Germinal center (tissue), 1 donor: ENCODE measurements at regions not wholly inside any gene's neighbourhood (a gene's known extent, or its start where the extent isn't known, plus 50 kb on each side); places are given as distances from the start of the nearest gene placed in this dataset.

ENCODE experiments used
- DNase-seq: peaks from one replicate; pipeline ENCODE4 v3.0.0; 2012; ENCODE audit warnings: mixed read lengths, low spot score

- no peak for DNase-seq
Measured at GRCh38 chr6:105578179-105578707, 175.4 kb upstream of the PREP start.

GRCh38 chr6:105573556-105573955 lies 170.7 kb upstream of the PREP start:
- DNase-seq = no peak

GRCh38 chr6:105573138-105573537 lies 170.3 kb upstream of the PREP start:
- no peak for DNase-seq

- DNase-seq = no peak
Measured at GRCh38 chr6:105570416-105570815, 167.5 kb upstream of the PREP start.

DNA sequence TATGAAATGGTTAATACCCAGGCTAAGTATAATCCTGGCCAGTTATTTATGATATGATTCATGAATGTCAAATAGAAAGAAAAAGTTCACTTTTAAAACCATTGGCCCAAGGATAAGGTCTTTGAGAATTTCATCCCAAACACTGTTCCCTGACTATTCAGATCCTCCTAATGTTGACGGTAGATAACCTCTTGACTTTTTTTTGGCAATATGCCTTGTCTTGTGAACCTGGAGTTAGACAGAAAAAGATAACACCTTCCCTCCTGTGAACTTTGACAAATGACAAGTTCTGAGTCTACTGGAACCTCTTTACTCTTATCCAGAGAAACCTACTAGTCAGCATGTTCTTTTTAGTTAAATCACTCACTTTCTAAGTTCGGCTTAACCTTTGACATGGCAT lies 166.8 kb upstream of the PREP start:
- DNase-seq = no peak

DNA sequence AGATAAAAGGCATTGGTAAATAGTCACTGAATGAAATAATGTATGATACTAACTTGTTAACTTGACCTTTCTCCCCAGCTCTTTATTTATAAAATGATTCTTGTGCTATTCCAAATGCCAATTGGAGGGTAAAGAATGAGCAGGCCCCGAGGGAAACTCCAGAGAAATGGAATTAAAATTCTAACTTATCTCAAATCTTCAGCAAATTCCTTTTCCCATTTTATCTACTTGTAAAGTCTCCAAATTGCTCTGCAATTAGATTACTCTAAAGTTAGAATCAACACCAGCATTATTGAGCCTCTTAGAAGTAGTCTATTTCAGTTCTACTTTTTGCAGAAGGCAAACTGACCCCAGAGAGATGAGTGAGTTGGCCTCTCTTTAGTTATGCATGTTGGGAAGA lies 165.9 kb upstream of the PREP start:
- no peak for DNase-seq

DNA sequence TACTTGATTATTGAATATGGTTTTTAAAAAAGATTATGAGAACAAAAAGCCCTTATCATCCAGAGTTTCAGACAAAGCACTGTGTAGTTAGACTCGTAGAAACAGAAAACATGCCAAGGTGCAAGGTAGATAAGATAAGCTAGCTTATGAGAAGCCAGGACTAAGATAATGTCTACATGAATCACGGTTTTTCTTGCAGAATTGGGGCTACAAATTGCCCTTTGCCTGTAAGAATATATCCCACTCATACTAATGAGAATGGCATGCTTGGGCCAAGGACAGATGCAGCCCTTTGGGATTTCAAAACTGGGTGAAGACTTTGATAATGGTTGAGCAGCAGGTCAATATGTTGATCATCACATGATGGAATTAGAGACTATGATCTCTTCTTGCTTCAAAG lies 165.3 kb upstream of the PREP start:
- no peak for DNase-seq

GRCh38 chr6:105567140-105567539 lies 164.3 kb upstream of the PREP start:
- no peak for DNase-seq

GRCh38 chr6:105566503-105566902 lies 163.6 kb upstream of the PREP start:
- no peak for DNase-seq

DNA sequence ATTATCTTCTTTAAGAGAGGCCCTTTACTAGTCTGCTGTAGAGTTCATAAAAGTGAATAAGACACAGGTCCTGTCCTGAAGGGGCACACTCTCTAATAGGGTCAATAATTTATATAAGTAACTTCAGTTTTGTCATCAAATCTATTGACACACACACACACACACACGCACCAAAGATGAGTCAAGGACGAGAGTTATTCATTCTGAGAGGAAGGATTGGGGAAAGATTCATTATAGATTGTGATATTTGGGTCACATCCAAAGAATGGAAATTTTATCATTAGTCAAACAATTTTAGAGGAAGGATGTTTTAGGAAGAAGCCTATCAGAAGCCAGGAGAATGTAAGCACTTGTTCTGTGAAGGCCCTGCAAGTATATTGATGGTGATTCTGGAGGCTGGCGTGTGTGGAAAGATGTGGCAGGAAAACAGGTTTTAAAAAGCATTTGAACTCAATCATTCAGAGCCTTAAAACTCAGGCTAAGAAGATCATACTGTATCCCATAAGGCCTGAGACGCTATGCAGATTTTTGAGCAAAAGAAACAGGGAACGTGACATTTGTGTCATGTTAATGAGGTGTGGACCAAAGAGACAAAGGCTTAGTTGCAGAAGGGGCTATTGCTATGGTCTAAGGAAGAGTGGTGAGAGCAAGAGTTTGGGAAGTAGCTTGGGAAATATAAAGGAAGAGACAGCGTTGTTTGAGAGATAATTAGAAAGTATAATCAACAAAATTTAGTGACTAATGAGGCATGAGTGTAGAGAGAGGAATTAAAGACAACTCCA lies 161.4 kb upstream of the PREP start:
- no peak for DNase-seq

DNA sequence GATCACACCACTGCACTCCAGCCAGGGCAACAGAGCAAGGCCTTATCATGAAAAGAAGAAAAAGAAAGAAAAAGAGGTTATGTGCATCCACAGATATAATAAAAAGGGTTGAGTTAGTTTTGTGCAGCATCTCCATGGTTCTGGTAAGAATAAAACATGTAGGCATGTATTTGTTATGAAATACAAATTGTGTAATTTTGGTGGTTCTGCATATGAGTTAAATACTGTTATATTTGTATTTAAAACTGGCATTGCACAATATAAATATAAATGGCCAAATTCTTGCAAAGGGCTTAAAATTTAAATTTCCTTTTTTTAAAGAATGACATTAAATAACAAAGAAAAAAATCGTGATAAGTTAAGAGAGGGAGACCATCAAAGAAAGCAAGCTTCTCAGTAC lies 159.1 kb upstream of the PREP start:
- DNase-seq = no peak

- no peak for DNase-seq
Measured at GRCh38 chr6:105561486-105561885, 158.6 kb upstream of the PREP start.

GRCh38 chr6:105560611-105561066 lies 157.8 kb upstream of the PREP start:
- DNase-seq = no peak

DNA sequence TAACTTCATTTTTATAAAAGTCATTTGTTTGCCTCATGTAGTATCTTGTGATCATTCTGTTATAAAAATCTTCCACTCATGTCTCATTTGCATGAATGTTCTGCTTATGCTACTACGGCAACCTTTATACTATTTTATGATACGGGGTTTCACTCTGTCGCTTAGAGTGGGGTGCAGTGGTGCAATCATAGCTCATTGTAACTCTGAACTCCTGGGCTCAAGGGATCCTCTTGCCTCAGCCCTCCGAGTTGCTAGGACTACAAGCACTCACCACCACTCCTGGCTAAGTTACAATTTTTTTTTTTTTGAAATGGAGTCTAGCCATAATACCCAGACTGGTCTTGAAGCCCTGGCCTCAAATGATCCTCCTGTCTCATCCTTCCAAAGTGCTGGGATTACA lies 154.4 kb upstream of the PREP start:
- no peak for DNase-seq

DNA sequence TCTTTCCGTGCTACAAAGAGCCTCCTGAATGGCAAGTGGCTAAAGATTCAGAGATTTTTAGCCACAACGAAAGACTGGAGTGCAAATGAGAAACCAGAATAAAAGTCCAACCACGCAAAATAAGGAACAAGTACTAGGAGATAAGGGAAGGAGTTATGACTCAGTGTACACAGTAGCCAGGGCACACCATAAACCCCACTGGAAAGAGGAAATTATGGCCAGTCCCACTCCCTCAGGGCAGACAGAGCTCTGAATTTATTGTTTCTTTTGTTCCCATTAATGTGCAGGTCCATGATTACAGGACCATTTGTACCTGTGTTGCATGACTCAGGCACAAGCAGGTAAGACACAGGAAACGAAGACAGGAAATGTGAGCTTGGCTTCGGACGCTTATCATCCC lies 150.3 kb upstream of the PREP start:
- DNase-seq = no peak

DNA sequence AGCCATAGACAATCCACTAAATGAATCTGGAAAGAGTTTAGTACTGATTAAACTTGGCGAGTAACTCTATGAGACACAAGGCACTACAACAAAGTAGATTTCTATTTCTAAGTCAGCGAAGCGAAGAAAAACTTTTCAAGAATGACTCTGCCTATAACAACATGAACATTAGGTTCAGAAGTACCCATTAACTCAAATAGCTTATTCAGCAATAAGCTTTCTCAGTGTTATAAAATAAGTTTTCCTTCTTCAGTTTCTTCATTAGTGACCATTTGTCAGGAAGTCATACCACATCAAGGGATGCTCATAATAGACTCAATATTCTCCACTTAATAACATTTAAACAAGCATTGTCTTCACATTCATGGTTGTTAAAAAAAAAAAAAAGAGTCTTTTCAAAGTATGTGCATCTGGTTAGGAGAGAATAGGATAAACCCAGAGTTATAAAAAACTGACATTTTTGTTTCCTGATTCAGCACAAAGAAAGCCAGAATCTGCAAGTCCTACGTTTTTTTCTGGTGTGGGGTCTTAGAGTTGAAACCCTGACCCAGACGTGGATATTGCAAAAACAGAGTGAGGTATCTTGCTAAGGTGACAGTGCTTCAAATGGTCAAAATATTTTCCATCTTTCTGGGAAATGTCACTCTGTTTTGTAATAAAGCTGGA lies 148.2 kb upstream of the PREP start:
- no peak for DNase-seq

GRCh38 chr6:105546754-105547153 lies 143.9 kb upstream of the PREP start:
- no peak for DNase-seq

DNA sequence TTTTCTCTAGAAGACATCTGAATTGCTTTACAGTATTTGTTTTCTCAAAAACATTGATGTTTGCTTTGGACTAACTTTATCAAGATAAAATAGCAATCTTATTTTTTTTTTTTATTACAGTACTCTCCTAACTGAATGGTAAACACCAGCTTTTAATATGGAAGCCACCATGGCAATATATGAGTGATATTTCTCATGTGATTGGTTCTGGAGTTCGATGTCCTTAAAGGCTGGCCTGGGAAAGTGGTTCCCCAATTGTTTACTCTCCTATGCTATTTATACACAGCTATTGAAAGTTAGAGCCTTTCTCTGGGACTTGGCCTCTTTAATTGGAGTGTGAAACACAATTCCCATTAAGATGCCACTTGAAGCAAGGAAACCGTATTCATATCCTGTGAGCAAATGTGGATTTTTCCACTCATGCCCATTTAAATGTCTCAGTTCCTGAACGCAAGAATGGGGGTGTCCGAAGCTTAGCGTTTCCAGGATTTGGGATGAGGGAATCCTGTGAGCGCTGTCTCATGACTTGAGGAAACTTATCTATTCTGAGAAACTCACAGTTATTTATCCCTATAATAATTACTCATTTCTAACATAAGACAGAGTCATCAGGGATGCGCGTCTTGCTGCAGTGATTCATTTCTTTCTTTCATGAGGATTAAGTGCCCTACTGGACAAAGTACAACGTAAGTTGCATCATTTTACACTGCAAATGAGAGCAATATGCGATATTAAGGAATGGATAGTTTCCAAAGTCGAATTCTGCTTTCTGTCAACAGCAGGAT lies 143.3 kb upstream of the PREP start:
- DNase-seq = no peak

- no peak for DNase-seq
Measured at GRCh38 chr6:105545228-105545920, 142.5 kb upstream of the PREP start.

DNA sequence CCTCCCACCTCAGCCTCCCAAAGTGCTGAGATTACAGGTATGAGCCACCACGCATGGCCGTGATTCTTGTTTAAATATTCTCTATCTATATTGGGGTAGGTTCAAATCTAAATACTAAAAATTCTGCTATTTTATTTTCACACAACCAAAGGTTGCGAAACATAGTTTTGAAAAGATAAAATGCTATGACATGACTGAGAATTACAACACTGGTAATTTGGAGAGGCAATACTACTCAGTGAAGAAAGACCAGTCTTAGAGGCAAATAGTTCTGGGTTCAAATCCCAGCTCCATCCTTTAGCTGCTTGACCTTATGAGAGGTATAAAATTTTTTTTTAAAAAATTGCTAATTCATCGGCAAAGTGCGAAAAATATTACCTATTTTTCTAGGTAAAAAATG lies 137.0 kb upstream of the PREP start:
- DNase-seq = no peak

DNA sequence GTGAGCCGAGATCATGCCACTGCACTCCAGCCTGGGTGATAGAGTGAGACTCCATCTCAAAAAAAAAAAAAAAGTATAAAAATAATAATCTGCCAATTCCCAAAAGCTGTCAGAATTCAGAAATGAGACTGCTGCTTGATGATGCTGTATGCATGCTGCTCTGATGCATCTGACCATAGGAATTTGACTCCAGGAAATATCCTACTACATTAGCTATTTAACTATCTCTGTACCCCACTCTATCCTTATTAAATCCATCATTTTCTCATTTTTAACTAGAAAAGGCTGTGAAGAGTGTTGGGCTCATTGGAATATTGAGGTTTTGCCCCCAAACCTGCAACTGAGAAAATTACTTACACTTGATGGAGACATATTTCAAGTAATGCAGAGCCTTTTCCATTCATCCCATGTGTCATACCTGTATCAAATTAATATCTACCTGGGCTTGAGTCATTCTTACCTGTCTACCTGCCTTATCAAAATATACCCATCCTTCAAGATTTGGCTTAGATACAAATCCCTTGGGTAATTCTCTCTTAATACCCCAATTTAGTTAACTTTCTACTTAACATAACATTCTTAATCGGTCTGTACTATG lies 135.2 kb upstream of the PREP start:
- DNase-seq = no peak

DNA sequence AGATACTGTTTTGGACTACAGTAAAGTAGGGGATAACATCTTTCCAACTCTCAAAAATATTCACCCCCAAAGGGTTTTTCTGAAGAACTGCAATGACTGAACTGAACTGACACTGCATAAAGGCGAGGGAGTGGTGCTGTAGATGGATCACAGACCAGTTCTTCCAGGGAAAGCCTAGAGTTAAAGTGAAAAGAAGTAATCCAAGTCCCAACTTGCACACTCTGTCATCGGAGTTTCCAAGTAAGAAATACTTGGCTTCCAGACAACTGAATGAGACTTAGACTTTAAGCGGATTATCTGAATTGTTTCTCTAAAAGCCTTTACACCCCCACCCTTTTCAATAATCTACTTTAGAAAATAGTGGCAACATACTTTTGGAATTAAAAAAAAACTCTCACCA lies 134.1 kb upstream of the PREP start:
- DNase-seq = no peak
